Lung (tissue), 11 donors: ENCODE measurements at regions not wholly inside any gene's neighbourhood (a gene's known extent, or its start where the extent isn't known, plus 50 kb on each side); places are given as distances from the start of the nearest gene placed in this dataset.

Source experiments
- ATAC-seq: fragments of 200-7000 bp; cut with Tn5 transposase; one replicate; pipeline ENCODE4 v1.9.1; 2020; ENCODE audit warnings: moderate number of reproducible peaks; ENCODE audit not compliant: insufficient read depth, low FRiP score
- DNase-seq, 3 donors: peaks; one replicate each; pipeline ENCODE4 v3.0.0-alpha.2; 2013 to 2017
- H3K27ac ChIP-seq, 2 donors: one replicate each; pipeline ENCODE4 v1.5.1; 2013; ENCODE audit warnings: mild to moderate bottlenecking in 2 of 2, moderate library complexity in 2 of 2, control low read depth in 1 of 2, inconsistent platforms in 1 of 2, low read depth in 1 of 2, low read length in 1 of 2
- H3K27me3 ChIP-seq, 3 donors: one replicate each; pipeline ENCODE4 v1.5.1; 2013; ENCODE audit warnings: low read length in 2 of 3; ENCODE audit not compliant: control insufficient read depth in 3 of 3, insufficient read depth in 3 of 3
- H3K36me3 ChIP-seq, 4 donors: one replicate each; pipeline ENCODE4 v1.5.1; 2013; ENCODE audit warnings: low read length in 4 of 4, mild to moderate bottlenecking in 1 of 4, moderate library complexity in 1 of 4; ENCODE audit not compliant: control insufficient read depth in 4 of 4, insufficient read depth in 4 of 4
- H3K4me1 ChIP-seq, 5 donors: one replicate each; pipeline ENCODE4 v1.5.1; 2013; ENCODE audit warnings: low read length in 5 of 5, mild to moderate bottlenecking in 2 of 5, moderate library complexity in 1 of 5; ENCODE audit not compliant: control insufficient read depth in 5 of 5, insufficient read depth in 5 of 5
- H3K4me3 ChIP-seq: one replicate; pipeline ENCODE4 v1.5.1; 2013; ENCODE audit warnings: mild to moderate bottlenecking, control low read depth, moderate library complexity
- H3K9ac ChIP-seq, 2 donors: one replicate each; pipeline ENCODE4 v1.5.1; 2013; ENCODE audit warnings: low read length in 2 of 2, control low read depth in 1 of 2; ENCODE audit not compliant: insufficient read depth in 1 of 2
- H3K9me3 ChIP-seq, 4 donors: one replicate each; pipeline ENCODE4 v1.5.1; 2013; ENCODE audit warnings: low read length in 3 of 4, mild to moderate bottlenecking in 1 of 4, moderate library complexity in 1 of 4; ENCODE audit not compliant: control insufficient read depth in 4 of 4, insufficient read depth in 3 of 4
- WGBS, 2 donors: extraction: QIAGEN DNeasy Blood & Tissue Kit; methylation state at CpG; one replicate each; pipeline ENCODE4 v1.1.7; 2013; 5-methylcytosine and 5-hydroxymethylcytosine counted together
- TF ChIP-seq, protein P1 (sequence below): IDR thresholded peaks from 2 replicates; pipeline ENCODE4 v1.5.1; 2012; ENCODE audit warnings: mild to moderate bottlenecking; ENCODE audit errors: control extremely low read depth, extremely low read depth
- donor health status: control.
- donor health status: control.
- donor health status: Bipolar disorder and iron deficiency.
- donor health status: healthy.
- donor health status: DM: yes; HTN: yes; CAD: no.

DNA sequence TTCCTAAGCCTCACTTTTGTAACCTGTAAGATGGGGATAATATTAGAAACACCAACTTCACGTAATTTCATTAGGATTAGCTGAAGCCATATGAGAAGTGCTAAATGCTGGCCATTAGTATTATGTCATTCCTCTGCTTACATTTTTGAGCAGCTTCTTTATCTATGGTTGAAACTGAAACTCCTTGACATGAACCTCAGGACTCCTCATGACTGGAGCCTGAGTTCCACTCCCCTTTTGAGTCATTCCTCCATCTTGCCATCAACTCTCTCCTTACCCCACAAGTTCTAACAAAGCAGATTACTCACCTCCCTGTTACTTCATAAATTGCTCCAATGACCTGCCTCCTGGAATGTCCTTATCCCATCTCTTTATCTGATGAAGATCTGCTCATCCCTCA lies 123.2 kb upstream of the KCNIP4 start:
- H3K27ac ChIP-seq = no peak overlapping the region
- H3K36me3 ChIP-seq = no peaks in the 10 kb centered on the region
- no peak for DNase-seq
- WGBS, 2 donors = 74 to 89% methylated on average over 1 of the region's 1 CpG
- ATAC-seq = no peak
- H3K4me1 ChIP-seq = no peaks in the 10 kb centered on the region
- H3K27me3 ChIP-seq = no peaks in the 10 kb centered on the region
- TF ChIP-seq, protein P1, sequence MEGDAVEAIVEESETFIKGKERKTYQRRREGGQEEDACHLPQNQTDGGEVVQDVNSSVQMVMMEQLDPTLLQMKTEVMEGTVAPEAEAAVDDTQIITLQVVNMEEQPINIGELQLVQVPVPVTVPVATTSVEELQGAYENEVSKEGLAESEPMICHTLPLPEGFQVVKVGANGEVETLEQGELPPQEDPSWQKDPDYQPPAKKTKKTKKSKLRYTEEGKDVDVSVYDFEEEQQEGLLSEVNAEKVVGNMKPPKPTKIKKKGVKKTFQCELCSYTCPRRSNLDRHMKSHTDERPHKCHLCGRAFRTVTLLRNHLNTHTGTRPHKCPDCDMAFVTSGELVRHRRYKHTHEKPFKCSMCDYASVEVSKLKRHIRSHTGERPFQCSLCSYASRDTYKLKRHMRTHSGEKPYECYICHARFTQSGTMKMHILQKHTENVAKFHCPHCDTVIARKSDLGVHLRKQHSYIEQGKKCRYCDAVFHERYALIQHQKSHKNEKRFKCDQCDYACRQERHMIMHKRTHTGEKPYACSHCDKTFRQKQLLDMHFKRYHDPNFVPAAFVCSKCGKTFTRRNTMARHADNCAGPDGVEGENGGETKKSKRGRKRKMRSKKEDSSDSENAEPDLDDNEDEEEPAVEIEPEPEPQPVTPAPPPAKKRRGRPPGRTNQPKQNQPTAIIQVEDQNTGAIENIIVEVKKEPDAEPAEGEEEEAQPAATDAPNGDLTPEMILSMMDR = no peak
- H3K4me3 ChIP-seq = no peak overlapping the region
- H3K9ac ChIP-seq = no peak overlapping the region
- peaks cover 0 to 3% (median 1%) of the 10 kb centered on the region in 4 donors for H3K9me3 ChIP-seq

DNA sequence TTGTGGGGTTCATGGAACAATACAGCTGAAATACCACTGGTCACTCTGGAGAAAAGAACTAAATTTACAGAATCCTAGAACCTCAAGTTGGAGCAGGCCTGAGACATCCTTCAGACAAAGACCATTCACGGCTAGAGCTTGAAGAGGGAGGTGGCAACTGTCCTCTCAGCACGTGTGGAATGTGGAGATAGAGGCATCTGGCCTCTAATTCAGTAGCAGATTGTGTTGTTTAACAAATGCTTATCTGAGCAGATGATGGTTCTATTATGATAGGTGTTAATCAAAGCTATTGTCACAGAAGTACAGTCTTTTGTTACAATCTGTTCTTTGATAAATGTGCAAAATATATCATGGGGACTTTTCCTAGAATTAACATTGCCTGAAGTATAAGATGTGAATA lies 121.7 kb upstream of the KCNIP4 start:
- DNase-seq (no peak), ATAC-seq (no peak)
- Histone ChIP-seq H3K36me3 (no peaks in the 10 kb centered on the region), H3K9ac (no peak overlapping the region), H3K27me3 (no peaks in the 10 kb centered on the region), H3K27ac (no peak overlapping the region), H3K4me1 (no peaks in the 10 kb centered on the region), H3K9me3 (peaks cover 0 to 3% (median 1%) of the 10 kb centered on the region in 4 donors), H3K4me3 (no peak overlapping the region)
- WGBS, 2 donors = 52 to 54% methylated on average over 2 of the region's 2 CpGs
- TF ChIP-seq, protein P1 = no peak

- Histone ChIP-seq H3K27ac (no peak overlapping the region), H3K4me1 (no peaks in the 10 kb centered on the region), H3K4me3 (no peak overlapping the region), H3K9ac (no peak overlapping the region), H3K27me3 (no peaks in the 10 kb centered on the region), H3K36me3 (no peaks in the 10 kb centered on the region), H3K9me3 (no peaks in the 10 kb centered on the region)
- TF ChIP-seq, protein P1 = no peak
- ATAC-seq (no peak), DNase-seq (no peak)
- WGBS, 2 donors = 76 to 91% methylated on average over 1 of the region's 1 CpG
These were observed 115.0 kb upstream of the KCNIP4 start for GRCh38 chr4:22063613-22064012.

DNA sequence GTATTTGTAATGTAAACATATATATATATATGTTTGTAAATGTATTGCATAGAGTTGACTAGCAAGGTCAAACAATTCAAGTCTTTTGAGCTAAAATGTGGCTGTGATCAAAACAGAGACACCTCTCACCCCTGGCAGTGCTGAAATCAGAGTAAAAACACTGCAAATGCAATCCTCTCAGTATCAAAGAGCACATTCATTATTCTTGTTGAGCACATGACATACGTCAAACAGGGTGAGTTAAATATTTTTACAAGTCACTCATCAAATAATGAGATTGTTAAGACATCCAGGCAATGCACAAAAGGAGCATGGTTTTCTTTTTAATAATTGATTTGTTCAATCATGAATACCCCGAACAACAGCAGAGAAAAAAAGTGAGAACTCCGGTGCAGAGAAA lies 114.1 kb upstream of the KCNIP4 start:
- WGBS, 2 donors = 53 to 85% methylated on average over 3 of the region's 3 CpGs

More for the DNA sequence above, 114.1 kb upstream of the KCNIP4 start:
- Histone ChIP-seq H3K9me3 (no peaks in the 10 kb centered on the region), H3K27ac (no peak overlapping the region), H3K4me3 (no peak overlapping the region), H3K4me1 (no peaks in the 10 kb centered on the region), H3K36me3 (no peaks in the 10 kb centered on the region), H3K9ac (no peak overlapping the region), H3K27me3 (no peaks in the 10 kb centered on the region)
- DNase-seq = no peak
- TF ChIP-seq, protein P1 = no peak
- ATAC-seq = no peak
